Prostate gland (tissue), 2 donors: ENCODE measurements at regions not wholly inside any gene's neighbourhood (a gene's known extent, or its start where the extent isn't known, plus 50 kb on each side); places are given as distances from the start of the nearest gene placed in this dataset.

Experiments
- DNase-seq: peaks from one replicate; pipeline ENCODE4 v3.0.0-alpha.2; 2019; ENCODE audit warnings: low spot score
- H3K27ac ChIP-seq, 2 donors: fragments of 200-600 bp; sonication (generic); 2 replicates each; pipeline ENCODE4 v1.5.1; 2017 to 2019
- H3K27me3 ChIP-seq: fragments of 200-600 bp; sonication (generic); replicated peaks from 2 replicates; pipeline ENCODE4 v1.5.1; 2019; ENCODE audit not compliant: insufficient read depth
- H3K36me3 ChIP-seq, 2 donors: fragments of 200-600 bp; sonication (generic); 1 replicate in 1 of 2; 2 replicates in 1 of 2; pipeline versions ENCODE4 v1.5.1 to v1.8.1; 2017 to 2019
- H3K4me1 ChIP-seq: fragments of 200-600 bp; sonication (generic); replicated peaks from 2 replicates; pipeline ENCODE4 v1.5.1; 2019
- H3K4me3 ChIP-seq, 2 donors: fragments of 200-600 bp; sonication (generic); 2 replicates each; pipeline ENCODE4 v1.5.1; 2017 to 2019
- H3K9me3 ChIP-seq: fragments of 200-600 bp; sonication (generic); 2 replicates; pipeline ENCODE4 v1.5.1; 2017
- CTCF ChIP-seq, 4 experiments: fragments of 200-600 bp in 2 of 4; fragments of 450-650 bp in 2 of 4; sonication (generic) in 2 of 4; IDR thresholded peaks; 1 replicate in 3 of 4; 2 replicates in 1 of 4; pipeline ENCODE4 v1.5.1; 2016 to 2019; ENCODE audit warnings: antibody characterized with exemption in 4 of 4, mild to moderate bottlenecking in 2 of 4, moderate library complexity in 2 of 4
- POLR2A ChIP-seq: fragments of 450-650 bp; IDR thresholded peaks from one replicate; pipeline ENCODE4 v1.6.1; 2016; ENCODE audit warnings: antibody characterized with exemption, mild to moderate bottlenecking
- POLR2AphosphoS5 ChIP-seq: sonication (generic); formaldehyde crosslinking; IDR thresholded peaks from one replicate; pipeline ENCODE4 v1.6.1; 2017; ENCODE audit warnings: antibody characterized with exemption
- WGBS: methylation state at CpG from one replicate; pipeline ENCODE4 v1.1.5; 2018; 5-methylcytosine and 5-hydroxymethylcytosine counted together
- intact Hi-C: fragments of 100-400 bp; cut with DNase I; formaldehyde crosslinking; loops from one replicate; pipeline ENCODE4 v1.14.2; 2022

DNA sequence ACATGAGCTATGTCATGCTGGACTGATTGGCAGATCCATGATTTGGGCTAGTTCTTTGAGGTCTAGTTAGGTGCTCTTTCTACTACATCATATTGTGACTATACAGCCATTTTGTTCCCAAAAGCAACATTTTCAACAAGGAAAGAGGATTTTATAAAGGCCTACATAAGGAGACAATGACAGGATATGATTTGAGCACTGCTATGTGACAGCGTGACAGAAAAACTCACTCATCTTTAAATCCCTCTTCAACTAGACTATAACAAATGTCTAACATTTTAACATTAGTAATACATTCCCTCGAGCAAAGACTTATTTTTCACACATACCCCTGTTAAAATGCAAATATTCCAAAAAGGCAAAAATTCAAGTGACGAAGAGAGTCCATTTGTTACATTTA, 209.6 kb upstream of the CHST9 start:
- DNase-seq: no peak
- Histone ChIP-seq H3K27ac (no peak overlapping the region), H3K4me3 (no peak overlapping the region), H3K36me3 (no peaks in the 10 kb centered on the region), H3K27me3 (no peaks in the 10 kb centered on the region), H3K9me3 (no peaks in the 10 kb centered on the region), H3K4me1 (no peaks in the 10 kb centered on the region)
- whole genome bisulfite sequencing: 74% methylated on average over 3 of the region's 3 CpGs
- TF ChIP-seq POLR2AphosphoS5 (no peak), CTCF (IDR thresholded peaks at IDR 0.05) (no peak), POLR2A (no peak)
- intact Hi-C loops: no loop called here

DNA sequence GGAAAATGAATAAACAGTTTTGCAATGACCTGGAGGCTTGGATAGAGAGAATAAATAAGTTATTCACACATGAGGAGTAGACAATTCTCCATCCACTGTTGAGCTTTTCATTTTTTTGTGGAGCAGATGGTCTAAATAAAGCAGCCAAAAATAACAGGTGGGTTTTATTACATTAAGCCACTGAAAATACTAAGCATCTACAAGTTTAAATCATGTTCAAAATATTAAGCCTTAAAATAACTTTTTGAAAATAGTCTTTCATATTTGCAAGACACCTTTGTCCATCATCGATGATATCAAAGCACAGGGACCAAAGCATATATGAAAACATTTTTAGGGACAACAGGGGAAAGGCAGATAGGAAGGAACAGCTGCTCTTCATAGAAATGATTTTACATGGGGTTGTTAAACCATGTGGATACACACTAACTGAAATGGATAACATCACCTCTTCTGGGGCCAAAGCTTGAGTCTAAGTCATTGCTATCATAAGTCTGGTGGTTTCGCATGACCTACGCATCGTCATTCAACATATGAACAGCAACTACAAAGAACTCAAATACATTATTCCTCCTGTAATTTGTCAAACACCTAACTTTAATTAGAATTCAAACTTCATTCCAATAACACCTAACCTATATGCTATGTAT, 197.6 kb upstream of the CHST9 start:
- Histone ChIP-seq H3K27ac (no peak overlapping the region), H3K4me3 (no peak overlapping the region), H3K4me1 (no peaks in the 10 kb centered on the region), H3K9me3 (no peaks in the 10 kb centered on the region), H3K36me3 (no peaks in the 10 kb centered on the region), H3K27me3 (no peaks in the 10 kb centered on the region)
- DNase-seq: no peak
- TF ChIP-seq CTCF (IDR thresholded peaks at IDR 0.05): no peak
- no peak for TF ChIP-seq POLR2AphosphoS5
- TF ChIP-seq POLR2A: no peak
- WGBS: 72% methylated on average over 4 of the region's 4 CpGs
- intact Hi-C loops: no loop called here

GRCh38 chr18:27378431-27379095, 193.5 kb upstream of the CHST9 start:
- H3K27ac ChIP-seq: no peak overlapping the region
- DNase-seq: no peak
- intact Hi-C loops: no loop called here
- no peaks in the 10 kb centered on the region for H3K36me3 ChIP-seq
- no peaks in the 10 kb centered on the region for H3K27me3 ChIP-seq
- no peak overlapping the region for H3K4me3 ChIP-seq
- TF ChIP-seq CTCF (IDR thresholded peaks at IDR 0.05): no peak
- TF ChIP-seq POLR2A: no peak
- TF ChIP-seq POLR2AphosphoS5: no peak
- H3K4me1 ChIP-seq: no peaks in the 10 kb centered on the region
- no peaks in the 10 kb centered on the region for H3K9me3 ChIP-seq
- WGBS: 54% methylated on average over 2 of the region's 2 CpGs

DNA sequence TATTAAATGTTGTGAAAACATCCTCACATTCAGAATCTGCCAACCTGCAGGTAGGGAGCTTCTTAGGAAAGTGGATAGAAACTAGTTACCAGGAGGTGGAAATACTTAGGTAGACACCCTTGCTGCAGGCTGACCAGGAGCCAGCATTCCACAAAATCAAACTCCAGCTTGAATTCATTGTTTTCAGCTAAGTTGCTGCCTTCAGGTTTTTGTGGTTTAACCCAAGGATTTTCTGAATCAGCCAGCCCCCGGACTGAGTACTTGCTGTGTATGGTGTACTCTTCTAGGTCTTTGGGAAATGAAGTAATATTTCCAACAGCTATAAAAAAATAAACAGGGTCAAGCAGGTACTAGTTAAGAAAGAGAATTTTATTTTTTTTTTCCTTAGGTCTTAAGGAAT, 192.1 kb upstream of the CHST9 start:
- no peaks in the 10 kb centered on the region for H3K9me3 ChIP-seq
- no peak overlapping the region for H3K4me3 ChIP-seq
- no peaks in the 10 kb centered on the region for H3K36me3 ChIP-seq
- no peaks in the 10 kb centered on the region for H3K27me3 ChIP-seq
- no peak overlapping the region for H3K27ac ChIP-seq
- intact Hi-C loops: no loop called here
- 71% methylated on average over 1 of the region's 1 CpG for WGBS
- no peak for TF ChIP-seq POLR2A
- no peak for TF ChIP-seq POLR2AphosphoS5
- TF ChIP-seq CTCF (IDR thresholded peaks at IDR 0.05): no peak
- no peak for DNase-seq
- H3K4me1 ChIP-seq: no peaks in the 10 kb centered on the region

- no peak overlapping the region for H3K4me3 ChIP-seq
- TF ChIP-seq POLR2A (no peak), POLR2AphosphoS5 (no peak), CTCF (IDR thresholded peaks at IDR 0.05) (no peak)
- intact Hi-C loops: no loop called here
- no peaks in the 10 kb centered on the region for H3K36me3 ChIP-seq
- no peaks in the 10 kb centered on the region for H3K9me3 ChIP-seq
- H3K27ac ChIP-seq: no peak overlapping the region
- 13% methylated on average over 1 of the region's 1 CpG for WGBS
- no peaks in the 10 kb centered on the region for H3K27me3 ChIP-seq
- no peaks in the 10 kb centered on the region for H3K4me1 ChIP-seq
- no peak for DNase-seq
These were observed 187.3 kb upstream of the CHST9 start for GRCh38 chr18:27372386-27372785.
